Hepatocyte (in vitro differentiated cells): ENCODE measurements at regions not wholly inside any gene's neighbourhood (a gene's known extent, or its start where the extent isn't known, plus 50 kb on each side); places are given as distances from the start of the nearest gene placed in this dataset.

Experiments used
- DNase-seq: peaks from one replicate; pipeline ENCODE4 v3.0.0-alpha.2; 2016; ENCODE audit warnings: low spot score
- H2AFZ ChIP-seq: fragments of 200-600 bp; sonication (generic); 2 replicates; pipeline ENCODE4 v1.6.0; 2016; ENCODE audit warnings: antibody characterized with exemption, mild to moderate bottlenecking
- H3K27ac ChIP-seq: fragments of 200-600 bp; sonication (generic); 2 replicates; pipeline ENCODE4 v1.5.1; 2016; ENCODE audit warnings: mild to moderate bottlenecking
- H3K27me3 ChIP-seq: fragments of 200-600 bp; sonication (generic); 2 replicates; pipeline ENCODE4 v1.6.1; 2016
- H3K36me3 ChIP-seq: fragments of 200-600 bp; sonication (generic); replicated peaks from 2 replicates; pipeline ENCODE4 v1.5.1; 2016; ENCODE audit warnings: low read depth; ENCODE audit not compliant: insufficient read depth
- H3K4me1 ChIP-seq: fragments of 200-600 bp; sonication (generic); 2 replicates; pipeline ENCODE4 v1.5.1; 2016; ENCODE audit warnings: mild to moderate bottlenecking, moderate library complexity; ENCODE audit not compliant: insufficient read depth
- H3K4me2 ChIP-seq: fragments of 200-600 bp; sonication (generic); 2 replicates; pipeline ENCODE4 v1.6.0; 2016
- H3K4me3 ChIP-seq: fragments of 200-600 bp; sonication (generic); 2 replicates; pipeline ENCODE4 v1.5.1; 2016; ENCODE audit warnings: mild to moderate bottlenecking
- H3K79me2 ChIP-seq: fragments of 200-600 bp; sonication (generic); 2 replicates; pipeline ENCODE4 v1.6.0; 2017; ENCODE audit warnings: mild to moderate bottlenecking
- H3K9me2 ChIP-seq: fragments of 200-600 bp; sonication (generic); replicated peaks from 2 replicates; pipeline ENCODE4 v1.6.0; 2017; ENCODE audit warnings: mild to moderate bottlenecking; ENCODE audit not compliant: insufficient read depth
- H3K9me3 ChIP-seq: fragments of 200-600 bp; sonication (generic); 2 replicates; pipeline ENCODE4 v1.5.1; 2016; ENCODE audit warnings: low read depth, mild to moderate bottlenecking
- H4K20me1 ChIP-seq: fragments of 200-600 bp; sonication (generic); 2 replicates; pipeline ENCODE4 v1.6.0; 2016; ENCODE audit warnings: mild to moderate bottlenecking; ENCODE audit not compliant: insufficient read depth, poor library complexity, severe bottlenecking
- EZH2 ChIP-seq: fragments of 200-600 bp; sonication (generic); IDR thresholded peaks from 2 replicates; pipeline ENCODE4 v1.6.1; 2016; ENCODE audit warnings: antibody characterized with exemption, mild to moderate bottlenecking, borderline replicate concordance
- EZH2phosphoT487 ChIP-seq: fragments of 200-600 bp; sonication (generic); IDR thresholded peaks from one replicate; pipeline ENCODE4 v1.6.1; 2018; ENCODE audit warnings: antibody characterized with exemption, mild to moderate bottlenecking, low read depth, moderate library complexity; ENCODE audit not compliant: unreplicated experiment, severe bottlenecking
- WGBS: methylation state at CpG from one replicate; pipeline ENCODE4 v1.1.6; 2016; ENCODE audit warnings: low lambda C conversion rate; ENCODE audit errors: missing lambda C conversion rate; 5-methylcytosine and 5-hydroxymethylcytosine counted together
- TF ChIP-seq, protein P1 (sequence below): fragments of 200-600 bp; sonication (generic); IDR thresholded peaks from 2 replicates; pipeline ENCODE4 v1.5.1; 2016; ENCODE audit warnings: antibody characterized with exemption, mild to moderate bottlenecking; ENCODE audit not compliant: poor library complexity

DNA sequence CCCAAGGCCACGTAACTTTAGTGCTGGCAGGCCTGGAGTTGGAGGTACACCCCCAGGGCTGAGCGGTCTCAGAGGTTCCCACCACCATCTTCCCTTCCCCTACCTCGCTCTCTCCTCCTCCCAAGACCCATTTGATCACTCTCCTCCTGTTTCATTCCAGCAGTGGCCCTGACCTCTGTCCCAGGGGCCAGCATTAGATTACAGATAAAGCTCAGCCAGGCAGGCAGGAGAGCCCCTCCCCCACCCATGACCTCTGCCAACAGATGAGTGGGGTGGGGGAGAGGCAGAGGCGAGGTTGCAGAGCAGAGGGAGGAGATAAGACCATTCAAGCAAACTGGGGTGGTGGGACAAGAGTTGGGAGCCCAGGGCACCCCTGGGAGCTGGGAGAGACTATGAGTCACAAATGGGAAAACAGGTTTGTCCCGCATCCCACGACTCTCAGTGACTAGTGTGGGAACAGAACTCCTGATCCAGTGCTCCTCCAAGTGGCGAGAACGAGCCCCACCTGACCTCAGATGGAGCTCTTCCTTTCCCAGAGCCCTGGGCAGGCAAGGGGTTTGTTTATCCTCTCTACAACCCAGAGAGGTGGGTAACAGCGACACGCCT is 367.9 kb downstream of the MN1 start:
- H3K9me3 ChIP-seq, result no peaks in the 10 kb centered on the region
- H3K36me3 ChIP-seq, result no peaks in the 10 kb centered on the region
- H3K27ac ChIP-seq, result no peak overlapping the region
- H3K4me2 ChIP-seq, result no peak overlapping the region
- no peak overlapping the region for H2AFZ ChIP-seq
- no peaks in the 10 kb centered on the region for H3K9me2 ChIP-seq
- H3K27me3 ChIP-seq, result no peaks in the 10 kb centered on the region
- TF ChIP-seq EZH2phosphoT487, result no peak
- no peak for TF ChIP-seq EZH2
- TF ChIP-seq, protein P1, sequence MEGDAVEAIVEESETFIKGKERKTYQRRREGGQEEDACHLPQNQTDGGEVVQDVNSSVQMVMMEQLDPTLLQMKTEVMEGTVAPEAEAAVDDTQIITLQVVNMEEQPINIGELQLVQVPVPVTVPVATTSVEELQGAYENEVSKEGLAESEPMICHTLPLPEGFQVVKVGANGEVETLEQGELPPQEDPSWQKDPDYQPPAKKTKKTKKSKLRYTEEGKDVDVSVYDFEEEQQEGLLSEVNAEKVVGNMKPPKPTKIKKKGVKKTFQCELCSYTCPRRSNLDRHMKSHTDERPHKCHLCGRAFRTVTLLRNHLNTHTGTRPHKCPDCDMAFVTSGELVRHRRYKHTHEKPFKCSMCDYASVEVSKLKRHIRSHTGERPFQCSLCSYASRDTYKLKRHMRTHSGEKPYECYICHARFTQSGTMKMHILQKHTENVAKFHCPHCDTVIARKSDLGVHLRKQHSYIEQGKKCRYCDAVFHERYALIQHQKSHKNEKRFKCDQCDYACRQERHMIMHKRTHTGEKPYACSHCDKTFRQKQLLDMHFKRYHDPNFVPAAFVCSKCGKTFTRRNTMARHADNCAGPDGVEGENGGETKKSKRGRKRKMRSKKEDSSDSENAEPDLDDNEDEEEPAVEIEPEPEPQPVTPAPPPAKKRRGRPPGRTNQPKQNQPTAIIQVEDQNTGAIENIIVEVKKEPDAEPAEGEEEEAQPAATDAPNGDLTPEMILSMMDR, result no peak
- peaks cover 22% of the 10 kb centered on the region for H3K4me1 ChIP-seq
- H3K4me3 ChIP-seq, result no peak overlapping the region
- DNase-seq, result no peak
- WGBS, result 81% methylated on average over 10 of the region's 10 CpGs
- no peaks in the 10 kb centered on the region for H3K79me2 ChIP-seq
- H4K20me1 ChIP-seq, result no peaks in the 10 kb centered on the region

DNA sequence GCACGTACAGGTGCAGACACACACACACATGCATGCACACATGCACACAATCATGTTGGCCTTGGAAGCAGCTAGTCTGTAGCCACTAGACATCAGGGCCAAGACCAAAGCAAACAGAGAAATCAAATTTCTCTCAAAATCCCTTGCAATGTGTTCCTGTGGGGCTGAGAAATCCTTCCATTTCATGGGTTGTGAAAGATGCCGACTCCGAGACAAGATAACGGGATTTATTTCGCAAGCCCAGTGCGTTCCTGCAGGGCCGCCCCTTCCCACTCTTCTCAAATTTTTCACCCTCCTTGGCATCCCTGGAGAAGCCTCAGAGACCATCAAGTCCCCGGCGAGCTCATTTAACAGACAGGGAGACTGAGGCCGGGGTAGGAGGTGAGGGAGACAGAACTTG is 366.7 kb downstream of the MN1 start:
- 76% methylated on average over 10 of the region's 10 CpGs for WGBS
- H3K4me2 ChIP-seq, result no peak overlapping the region

DNA sequence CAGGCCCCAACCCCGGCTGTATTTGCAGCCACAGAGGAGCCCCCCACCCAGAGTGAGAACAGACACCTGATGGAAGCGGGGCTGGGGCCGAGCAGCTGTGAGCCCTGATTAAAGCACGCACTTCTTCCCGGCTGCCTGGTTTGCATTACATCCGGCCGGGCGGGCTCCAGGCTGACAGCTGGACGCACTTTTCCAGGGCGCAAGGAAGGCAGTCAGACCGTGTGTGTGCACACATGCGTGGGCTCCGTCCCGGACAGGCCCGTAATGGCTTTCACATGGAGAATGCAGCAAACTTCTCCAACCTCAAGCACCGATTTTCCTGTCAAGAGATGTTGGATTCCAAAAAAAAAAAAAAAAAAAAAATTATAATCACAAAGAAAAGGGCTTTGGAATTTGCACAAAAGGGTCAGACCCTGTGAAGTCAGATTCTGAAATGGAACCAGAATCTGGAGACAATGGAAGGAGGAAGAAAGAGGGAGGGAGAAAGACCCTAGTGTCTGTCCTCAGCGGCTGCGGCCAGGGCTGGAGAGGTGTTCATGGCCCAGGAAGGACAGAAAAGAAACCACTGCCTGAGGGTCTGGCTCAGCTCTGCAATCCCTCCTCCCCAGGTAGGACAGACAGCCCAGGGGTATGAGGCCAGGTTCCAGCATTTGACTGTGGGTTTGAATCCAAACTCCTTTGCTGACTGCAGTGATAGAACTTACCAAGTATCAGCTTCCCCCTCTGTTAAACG is 365.5 kb downstream of the MN1 start:
- Histone ChIP-seq H3K9me2 (no peaks in the 10 kb centered on the region), H2AFZ (no peak overlapping the region), H3K79me2 (no peaks in the 10 kb centered on the region), H3K4me3 (no peak overlapping the region), H3K4me2 (no peak overlapping the region), H3K27me3 (no peaks in the 10 kb centered on the region), H3K36me3 (no peaks in the 10 kb centered on the region), H4K20me1 (no peaks in the 10 kb centered on the region), H3K27ac (peak overlapping the region; percentile 23), H3K4me1 (peaks cover 25% of the 10 kb centered on the region), H3K9me3 (no peaks in the 10 kb centered on the region)
- no peak for TF ChIP-seq EZH2
- TF ChIP-seq, protein P1, result no peak
- TF ChIP-seq EZH2phosphoT487, result no peak
- WGBS, result 32% methylated on average over 19 of the region's 19 CpGs
- peak; percentile 62 for DNase-seq

More for the DNA sequence above, 366.7 kb downstream of the MN1 start:
- Histone ChIP-seq H3K4me3 (no peak overlapping the region), H4K20me1 (no peaks in the 10 kb centered on the region), H2AFZ (no peak overlapping the region), H3K27me3 (no peaks in the 10 kb centered on the region), H3K27ac (no peak overlapping the region), H3K4me1 (peaks cover 25% of the 10 kb centered on the region), H3K36me3 (no peaks in the 10 kb centered on the region), H3K9me2 (no peaks in the 10 kb centered on the region), H3K79me2 (no peaks in the 10 kb centered on the region), H3K9me3 (no peaks in the 10 kb centered on the region)
- DNase-seq, result no peak
- no peak for TF ChIP-seq EZH2
- no peak for TF ChIP-seq EZH2phosphoT487
- TF ChIP-seq, protein P1, result no peak
